GM12878 (cell line): ENCODE measurements at regions not wholly inside any gene's neighbourhood (a gene's known extent, or its start where the extent isn't known, plus 50 kb on each side); places are given as distances from the start of the nearest gene placed in this dataset.
"Not testable (repeated sequence)": the region's sequence is repeated elsewhere in the genome, so short reads cannot be mapped to it uniquely, and the experiment has no call there.

Source experiments
- ATAC-seq: fragments of 200-7000 bp; cut with Tn5 transposase; 3 replicates; pipeline ENCODE4 v1.9.1; 2020; ENCODE audit warnings: mild to moderate bottlenecking, moderate library complexity
- BruUV-seq: library from RNA; stranded (reverse); fragments of 400-500 nt; replicated peaks from 2 replicates; lab custom pipeline; 2021; lab: Mats Ljungman, UMichigan
- CTCF ChIA-PET: fragments of 300-600 bp; sonication (Branson Sonifier 250); formaldehyde crosslinking; extraction: SDS; loops from one replicate; lab custom pipeline; 2021; ENCODE audit warnings: inconsistent platforms; lab: Yijun Ruan, JAX
- POLR2A ChIA-PET: fragments of 350-600 bp; formaldehyde crosslinking; extraction: SDS; loops from one replicate; lab custom pipeline; 2021; ENCODE audit warnings: inconsistent platforms; lab: Charles Lee
- RAD21 ChIA-PET: fragments of 300-600 bp; sonication (Branson Sonifier 250); formaldehyde crosslinking; loops from one replicate; lab custom pipeline; 2023; ENCODE audit warnings: antibody characterized with exemption; ENCODE audit not compliant: unreplicated experiment; lab: Charles Lee
- SMC1A ChIA-PET: fragments of 300-600 bp; sonication (Branson Sonifier 250); formaldehyde crosslinking; loops from one replicate; lab custom pipeline; 2023; ENCODE audit not compliant: unreplicated experiment, uncharacterized antibody; lab: Charles Lee
- DNase-seq: peaks from one replicate; pipeline ENCODE4 v3.0.0-alpha.2; 2011; ENCODE audit warnings: low read depth, low spot score
- FAIRE-seq: peaks from 3 replicates; lab custom pipeline; 2011; peaks lifted over from hg19 to GRCh38; lab: Jason Lieb, UNC
- H2AFZ ChIP-seq: 2 replicates; pipeline ENCODE4 v1.6.0; 2011; ENCODE audit warnings: low read depth, low read length, control low read depth; ENCODE audit not compliant: control insufficient read depth
- H3K27ac ChIP-seq: 2 replicates; pipeline ENCODE4 v1.5.1; 2011; ENCODE audit warnings: control low read depth; ENCODE audit not compliant: control insufficient read depth, insufficient read depth
- H3K27me3 ChIP-seq, 2 experiments: replicated peaks in 1 of 2; 2 replicates each; pipeline versions ENCODE4 v1.6.0 to v1.6.1; 2011; ENCODE audit warnings: low read length in 1 of 2; ENCODE audit not compliant: control insufficient read depth in 2 of 2, insufficient read depth in 2 of 2
- H3K36me3 ChIP-seq, 2 experiments: 2 replicates each; pipeline ENCODE4 v1.5.1; 2011; ENCODE audit warnings: low read length in 1 of 2; ENCODE audit not compliant: control insufficient read depth in 2 of 2, insufficient read depth in 2 of 2
- H3K4me1 ChIP-seq: 2 replicates; pipeline ENCODE4 v1.6.1; 2011; ENCODE audit warnings: mild to moderate bottlenecking, low read length, moderate library complexity, mixed read lengths; ENCODE audit not compliant: control insufficient read depth, insufficient read depth
- H3K4me2 ChIP-seq: 2 replicates; pipeline ENCODE4 v1.6.0; 2011; ENCODE audit warnings: control low read depth; ENCODE audit not compliant: control insufficient read depth, insufficient read depth
- H3K4me3 ChIP-seq: fragments of 200-600 bp; sonication (generic); 2 replicates; pipeline ENCODE4 v1.5.1; 2016
- H3K79me2 ChIP-seq: 2 replicates; pipeline ENCODE4 v1.6.0; 2011; ENCODE audit warnings: low read length; ENCODE audit not compliant: control insufficient read depth, insufficient read depth
- H3K9ac ChIP-seq: 2 replicates; pipeline ENCODE4 v1.8.0; 2011; ENCODE audit warnings: low read length, control low read depth, mixed read lengths; ENCODE audit not compliant: control insufficient read depth, insufficient read depth
- H3K9me3 ChIP-seq: replicated peaks from 3 replicates; pipeline ENCODE4 v1.5.1; 2011; ENCODE audit warnings: mild to moderate bottlenecking, low read length; ENCODE audit not compliant: control insufficient read depth, insufficient read depth
- H4K20me1 ChIP-seq: 2 replicates; pipeline ENCODE4 v1.6.0; 2011; ENCODE audit not compliant: control insufficient read depth, insufficient read depth
- PKNOX1 ChIP-seq: fragments of 450-650 bp; IDR thresholded peaks from 2 replicates; pipeline ENCODE4 v1.6.1; 2016; ENCODE audit warnings: mild to moderate bottlenecking
- RELA ChIP-seq: fragments of 450-650 bp; IDR thresholded peaks from 2 replicates; pipeline ENCODE4 v1.8.0; 2014; ENCODE audit warnings: borderline replicate concordance; ENCODE audit not compliant: partially characterized antibody
- WGBS: methylation state at CpG from one replicate; pipeline ENCODE4 v1.1.6; 2016; ENCODE audit warnings: low lambda C conversion rate; ENCODE audit not compliant: insufficient replicate concordance, insufficient coverage; ENCODE audit errors: missing lambda C conversion rate; 5-methylcytosine and 5-hydroxymethylcytosine counted together
- in situ Hi-C: fragments of 300-500 bp; cut with MboI; formaldehyde crosslinking; loops from 9 replicates; pipeline ENCODE4 v1.14.3; 2018; ENCODE audit warnings: mixed read lengths
- intact Hi-C: fragments of 100-400 bp; cut with micrococcal nuclease; formaldehyde crosslinking; loops from one replicate; pipeline ENCODE4 v1.14.2; 2022; ENCODE audit not compliant: unreplicated experiment

GRCh38 chr21:8234059-8234458 is 2287.3 kb upstream of the TPTE start:
- FAIRE-seq, H3K27ac ChIP-seq, H3K9me3 ChIP-seq, H3K36me3 ChIP-seq, CTCF ChIA-PET, DNase-seq, H3K27me3 ChIP-seq, POLR2A ChIA-PET, H3K9ac ChIP-seq, ATAC-seq, H3K4me1 ChIP-seq, H3K4me2 ChIP-seq, SMC1A ChIA-PET, H2AFZ ChIP-seq, H3K79me2 ChIP-seq, BruUV-seq, in situ Hi-C loops, H4K20me1 ChIP-seq, H3K4me3 ChIP-seq, intact Hi-C loops, RAD21 ChIA-PET: not testable (repeated sequence)
- WGBS = 29% methylated on average over 1 of the region's 1 CpG
- peak; percentile 36 for TF ChIP-seq RELA
- peak; percentile 4; the same call in 1 of the 2 replicates for TF ChIP-seq PKNOX1

DNA sequence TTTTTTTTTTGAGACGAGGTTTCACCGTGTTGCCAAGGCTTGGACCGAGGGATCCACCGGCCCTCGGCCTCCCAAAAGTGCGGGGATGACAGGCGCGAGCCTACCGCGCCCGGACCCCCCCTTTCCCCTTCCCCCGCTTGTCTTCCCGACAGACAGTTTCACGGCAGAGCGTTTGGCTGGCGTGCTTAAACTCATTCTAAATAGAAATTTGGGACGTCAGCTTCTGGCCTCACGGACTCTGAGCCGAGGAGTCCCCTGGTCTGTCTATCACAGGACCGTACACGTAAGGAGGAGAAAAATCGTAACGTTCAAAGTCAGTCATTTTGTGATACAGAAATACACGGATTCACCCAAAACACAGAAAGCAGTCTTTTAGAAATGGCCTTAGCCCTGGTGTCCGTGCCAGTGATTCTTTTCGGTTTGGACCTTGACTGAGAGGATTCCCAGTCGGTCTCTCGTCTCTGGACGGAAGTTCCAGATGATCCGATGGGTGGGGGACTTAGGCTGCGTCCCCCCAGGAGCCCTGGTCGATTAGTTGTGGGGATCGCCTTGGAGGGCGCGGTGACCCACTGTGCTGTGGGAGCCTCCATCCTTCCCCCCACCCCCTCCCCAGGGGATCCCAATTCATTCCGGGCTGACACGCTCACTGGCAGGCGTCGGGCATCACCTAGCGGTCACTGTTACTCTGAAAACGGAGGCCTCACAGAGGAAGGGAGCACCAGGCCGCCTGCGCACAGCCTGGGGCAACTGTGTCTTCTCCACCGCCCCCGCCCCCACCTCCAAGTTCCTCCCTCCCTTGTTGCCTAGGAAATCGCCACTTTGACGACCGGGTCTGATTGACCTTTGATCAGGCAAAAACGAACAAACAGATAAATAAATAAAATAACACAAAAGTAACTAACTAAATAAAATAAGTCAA is 2276.4 kb upstream of the TPTE start:
- H3K4me1 ChIP-seq, H3K27ac ChIP-seq, POLR2A ChIA-PET, H3K79me2 ChIP-seq, H4K20me1 ChIP-seq, CTCF ChIA-PET, DNase-seq, SMC1A ChIA-PET, intact Hi-C loops, H3K9ac ChIP-seq, BruUV-seq, FAIRE-seq, H3K36me3 ChIP-seq, H3K27me3 ChIP-seq, H2AFZ ChIP-seq, H3K9me3 ChIP-seq, in situ Hi-C loops, H3K4me2 ChIP-seq, RAD21 ChIA-PET, H3K4me3 ChIP-seq: not testable (repeated sequence)
- peak; percentile 53 for ATAC-seq
- WGBS = no CpG with 5 or more reads among the region's 49 CpGs

DNA sequence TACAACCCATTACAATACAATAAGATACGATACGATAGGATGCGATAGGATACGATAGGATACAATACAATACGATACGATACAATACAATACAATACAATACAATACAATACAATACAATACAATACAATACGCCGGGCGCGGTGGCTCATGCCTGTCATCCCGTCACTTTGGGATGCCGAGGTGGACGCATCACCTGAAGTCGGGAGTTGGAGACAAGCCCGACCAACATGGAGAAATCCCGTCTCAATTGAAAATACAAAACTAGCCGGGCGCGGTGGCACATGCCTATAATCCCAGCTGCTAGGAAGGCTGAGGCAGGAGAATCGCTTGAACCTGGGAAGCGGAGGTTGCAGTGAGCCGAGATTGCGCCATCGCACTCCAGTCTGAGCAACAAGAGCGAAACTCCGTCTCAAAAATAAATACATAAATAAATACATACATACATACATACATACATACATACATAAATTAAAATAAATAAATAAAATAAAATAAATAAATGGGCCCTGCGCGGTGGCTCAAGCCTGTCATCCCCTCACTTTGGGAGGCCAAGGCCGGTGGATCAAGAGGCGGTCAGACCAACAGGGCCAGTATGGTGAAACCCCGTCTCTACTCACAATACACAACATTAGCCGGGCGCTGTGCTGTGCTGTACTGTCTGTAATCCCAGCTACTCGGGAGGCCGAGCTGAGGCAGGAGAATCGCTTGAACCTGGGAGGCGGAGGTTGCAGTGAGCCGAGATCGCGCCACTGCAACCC is 2275.6 kb upstream of the TPTE start:
- peak; percentile 88 for ATAC-seq
- POLR2A ChIA-PET, H3K9ac ChIP-seq, H3K4me2 ChIP-seq, H3K79me2 ChIP-seq, BruUV-seq, DNase-seq, H3K4me3 ChIP-seq, H3K4me1 ChIP-seq, FAIRE-seq, H3K36me3 ChIP-seq, CTCF ChIA-PET, H4K20me1 ChIP-seq, intact Hi-C loops, H3K27ac ChIP-seq, H3K9me3 ChIP-seq, RAD21 ChIA-PET, in situ Hi-C loops, H3K27me3 ChIP-seq, SMC1A ChIA-PET, H2AFZ ChIP-seq: not testable (repeated sequence)
- WGBS = no CpG with 5 or more reads among the region's 40 CpGs
